ENCODE measurements at regions not wholly inside any gene's neighbourhood (a gene's known extent, or its start where the extent isn't known, plus 50 kb on each side); places are given as distances from the start of the nearest gene placed in this dataset.

GRCh38 chr4:56227301-56227835, 159.9 kb downstream of the AASDH start:
- no peak for FAIRE-seq
- H3K36me3 ChIP-seq (ENCODE audit: control insufficient read depth in 2 of 3, insufficient read depth in 3 of 3, low read length in 3 of 3) = no peaks in the 10 kb centered on the region
- no peak for DNase-seq
- no peak for TF ChIP-seq CTCF (IDR thresholded peaks at IDR 0.05; ENCODE audit: borderline replicate concordance, extremely low read depth, insufficient read depth)
- no peaks in the 10 kb centered on the region for H3K4me1 ChIP-seq (ENCODE audit: control insufficient read depth in 2 of 3, insufficient read depth in 2 of 3, low read depth in 1 of 3, low read length in 3 of 3)
- H3K4me3 ChIP-seq (ENCODE audit: low read length in 3 of 3) = no peak overlapping the region
- intact Hi-C loops (cut with DNase I) = no loop called here
- H3K9ac ChIP-seq (ENCODE audit: low read length in 3 of 3) = no peak overlapping the region
- no peaks in the 10 kb centered on the region for H3K27me3 ChIP-seq (ENCODE audit: control insufficient read depth, insufficient read depth, low read length)
- H3K9me3 ChIP-seq (ENCODE audit: control insufficient read depth in 2 of 3, insufficient read depth in 1 of 3, low read length in 3 of 3) = peaks cover 0 to 7% (median 0%) of the 10 kb centered on the region in 3 donors
- no peak overlapping the region for H3K27ac ChIP-seq (ENCODE audit: low read depth in 2 of 2, low read length in 2 of 2)

GRCh38 chr4:56226579-56226978, 160.7 kb downstream of the AASDH start:
- Histone ChIP-seq H3K27ac (ENCODE audit: low read depth in 2 of 2, low read length in 2 of 2) (no peak overlapping the region), H3K9me3 (ENCODE audit: control insufficient read depth in 2 of 3, insufficient read depth in 1 of 3, low read length in 3 of 3) (peaks cover 0 to 7% (median 0%) of the 10 kb centered on the region in 3 donors), H3K27me3 (ENCODE audit: control insufficient read depth, insufficient read depth, low read length) (no peaks in the 10 kb centered on the region), H3K4me3 (ENCODE audit: low read length in 3 of 3) (no peak overlapping the region), H3K9ac (ENCODE audit: low read length in 3 of 3) (no peak overlapping the region), H3K36me3 (ENCODE audit: control insufficient read depth in 2 of 3, insufficient read depth in 3 of 3, low read length in 3 of 3) (no peaks in the 10 kb centered on the region), H3K4me1 (ENCODE audit: control insufficient read depth in 2 of 3, insufficient read depth in 2 of 3, low read depth in 1 of 3, low read length in 3 of 3) (no peaks in the 10 kb centered on the region)
- DNase-seq (no peak), FAIRE-seq (no peak)
- intact Hi-C loops (cut with DNase I) = no loop called here
- TF ChIP-seq CTCF (IDR thresholded peaks at IDR 0.05; ENCODE audit: borderline replicate concordance, extremely low read depth, insufficient read depth) = no peak

GRCh38 chr4:56224641-56225040, 162.7 kb downstream of the AASDH start:
- FAIRE-seq = no peak
- no peak for TF ChIP-seq CTCF (IDR thresholded peaks at IDR 0.05; ENCODE audit: borderline replicate concordance, extremely low read depth, insufficient read depth)
- no peak for DNase-seq
- intact Hi-C loops (cut with DNase I) = no loop called here
- H3K4me3 ChIP-seq (ENCODE audit: low read length in 3 of 3) = no peak overlapping the region
- no peak overlapping the region for H3K27ac ChIP-seq (ENCODE audit: low read depth in 2 of 2, low read length in 2 of 2)
- no peaks in the 10 kb centered on the region for H3K4me1 ChIP-seq (ENCODE audit: control insufficient read depth in 2 of 3, insufficient read depth in 2 of 3, low read depth in 1 of 3, low read length in 3 of 3)
- no peaks in the 10 kb centered on the region for H3K36me3 ChIP-seq (ENCODE audit: control insufficient read depth in 2 of 3, insufficient read depth in 3 of 3, low read length in 3 of 3)
- H3K9ac ChIP-seq (ENCODE audit: low read length in 3 of 3) = no peak overlapping the region
- H3K9me3 ChIP-seq (ENCODE audit: control insufficient read depth in 2 of 3, insufficient read depth in 1 of 3, low read length in 3 of 3) = peaks cover 0 to 4% (median 0%) of the 10 kb centered on the region in 3 donors
- no peaks in the 10 kb centered on the region for H3K27me3 ChIP-seq (ENCODE audit: control insufficient read depth, insufficient read depth, low read length)

GRCh38 chr4:56222514-56222913, 164.8 kb downstream of the AASDH start:
- no peak overlapping the region for H3K27ac ChIP-seq (ENCODE audit: low read depth in 2 of 2, low read length in 2 of 2)
- H3K27me3 ChIP-seq (ENCODE audit: control insufficient read depth, insufficient read depth, low read length) = no peaks in the 10 kb centered on the region
- no peak for FAIRE-seq
- H3K4me3 ChIP-seq (ENCODE audit: low read length in 3 of 3) = no peak overlapping the region
- intact Hi-C loops (cut with DNase I) = no loop called here
- H3K4me1 ChIP-seq (ENCODE audit: control insufficient read depth in 2 of 3, insufficient read depth in 2 of 3, low read depth in 1 of 3, low read length in 3 of 3) = no peaks in the 10 kb centered on the region
- H3K9me3 ChIP-seq (ENCODE audit: control insufficient read depth in 2 of 3, insufficient read depth in 1 of 3, low read length in 3 of 3) = no peaks in the 10 kb centered on the region
- H3K36me3 ChIP-seq (ENCODE audit: control insufficient read depth in 2 of 3, insufficient read depth in 3 of 3, low read length in 3 of 3) = no peaks in the 10 kb centered on the region
- no peak overlapping the region for H3K9ac ChIP-seq (ENCODE audit: low read length in 3 of 3)
- DNase-seq = no peak
- TF ChIP-seq CTCF (IDR thresholded peaks at IDR 0.05; ENCODE audit: borderline replicate concordance, extremely low read depth, insufficient read depth) = no peak
